MM.1S (cell line): ENCODE measurements at regions not wholly inside any gene's neighbourhood (a gene's known extent, or its start where the extent isn't known, plus 50 kb on each side); places are given as distances from the start of the nearest gene placed in this dataset.

Source experiments
- DNase-seq: peaks from one replicate; pipeline ENCODE4 v3.0.0-alpha.2; 2015
- H2AFZ ChIP-seq: fragments of 300-600 bp; sonication (generic); 2 replicates; pipeline ENCODE4 v1.6.0; 2016; ENCODE audit warnings: antibody characterized with exemption, low read length
- H3F3A ChIP-seq: fragments of 300-600 bp; sonication (generic); 2 replicates; pipeline ENCODE4 v1.6.1; 2016; ENCODE audit warnings: mild to moderate bottlenecking, antibody characterized with exemption, low read length, moderate library complexity, mixed read lengths; ENCODE audit not compliant: insufficient read depth
- H3K27ac ChIP-seq: fragments of 300-600 bp; sonication (generic); 2 replicates; pipeline ENCODE4 v1.5.1; 2016; ENCODE audit warnings: mild to moderate bottlenecking, low read length
- H3K27me3 ChIP-seq: fragments of 300-600 bp; sonication (generic); replicated peaks from 2 replicates; pipeline ENCODE4 v1.6.0; 2016; ENCODE audit warnings: low read length; ENCODE audit not compliant: insufficient read depth
- H3K36me3 ChIP-seq: fragments of 300-600 bp; sonication (generic); replicated peaks from 2 replicates; pipeline ENCODE4 v1.6.1; 2016; ENCODE audit warnings: mild to moderate bottlenecking, low read length, mixed read lengths; ENCODE audit not compliant: insufficient read depth
- H3K4me1 ChIP-seq: fragments of 300-600 bp; sonication (generic); 2 replicates; pipeline ENCODE4 v1.6.1; 2016; ENCODE audit warnings: low read length, mixed read lengths
- H3K4me2 ChIP-seq: fragments of 300-600 bp; sonication (generic); 2 replicates; pipeline ENCODE4 v1.6.0; 2016; ENCODE audit warnings: low read depth, low read length
- H3K4me3 ChIP-seq: fragments of 300-600 bp; sonication (generic); 2 replicates; pipeline ENCODE4 v1.5.1; 2016; ENCODE audit warnings: low read length, mixed read lengths
- H3K79me2 ChIP-seq: fragments of 300-600 bp; sonication (generic); 2 replicates; pipeline ENCODE4 v1.6.1; 2016; ENCODE audit warnings: mixed run types, low read length, mixed read lengths
- H3K9ac ChIP-seq: fragments of 300-600 bp; sonication (generic); 2 replicates; pipeline ENCODE4 v1.6.1; 2016; ENCODE audit warnings: low read length, mixed read lengths
- H3K9me2 ChIP-seq: fragments of 300-600 bp; sonication (generic); replicated peaks from 2 replicates; pipeline ENCODE4 v1.6.1; 2016; ENCODE audit warnings: mild to moderate bottlenecking, low read length, mixed read lengths; ENCODE audit not compliant: insufficient read depth
- H3K9me3 ChIP-seq: fragments of 300-600 bp; sonication (generic); replicated peaks from 2 replicates; pipeline ENCODE4 v1.6.1; 2016; ENCODE audit warnings: mild to moderate bottlenecking, low read length, mixed read lengths; ENCODE audit not compliant: insufficient read depth
- H4K20me1 ChIP-seq: fragments of 300-600 bp; sonication (generic); 2 replicates; pipeline ENCODE4 v1.6.1; 2016; ENCODE audit warnings: mild to moderate bottlenecking, low read length, moderate library complexity, mixed read lengths; ENCODE audit not compliant: insufficient read depth
- CTCF ChIP-seq: fragments of 300-600 bp; sonication (generic); IDR thresholded peaks from 2 replicates; pipeline ENCODE4 v1.5.1; 2016; ENCODE audit warnings: antibody characterized with exemption, low read length, mixed read lengths
- EZH2 ChIP-seq: fragments of 300-600 bp; sonication (generic); optimal IDR thresholded peaks from 2 replicates; pipeline ENCODE3; 2017; ENCODE audit warnings: low read depth, mild to moderate bottlenecking, antibody characterized with exemption, low read length, mixed read lengths
- EZH2phosphoT487 ChIP-seq: fragments of 300-600 bp; sonication (generic); IDR thresholded peaks from 2 replicates; pipeline ENCODE4 v1.6.1; 2018; ENCODE audit warnings: antibody characterized with exemption, low read length

GRCh38 chr4:137443031-137443800 is 89.1 kb downstream of the PCDH18 start:
- no peak overlapping the region for H3K9ac ChIP-seq
- no peak overlapping the region for H3K4me2 ChIP-seq
- no peak overlapping the region for H3K27ac ChIP-seq
- TF ChIP-seq CTCF (no peak), EZH2 (no peak), EZH2phosphoT487 (no peak)
- no peaks in the 10 kb centered on the region for H4K20me1 ChIP-seq
- no peak overlapping the region for H3K4me3 ChIP-seq
- no peaks in the 10 kb centered on the region for H3K27me3 ChIP-seq
- no peak for DNase-seq
- H3F3A ChIP-seq, result no peaks in the 10 kb centered on the region
- H3K36me3 ChIP-seq, result no peaks in the 10 kb centered on the region
- H2AFZ ChIP-seq, result no peak overlapping the region
- H3K79me2 ChIP-seq, result no peaks in the 10 kb centered on the region
- no peaks in the 10 kb centered on the region for H3K9me3 ChIP-seq
- H3K9me2 ChIP-seq, result no peaks in the 10 kb centered on the region
- no peaks in the 10 kb centered on the region for H3K4me1 ChIP-seq

GRCh38 chr4:137432446-137433311 is 99.6 kb downstream of the PCDH18 start:
- H3K9me2 ChIP-seq, result no peaks in the 10 kb centered on the region
- DNase-seq, result no peak
- H2AFZ ChIP-seq, result no peak overlapping the region
- H3K4me1 ChIP-seq, result no peaks in the 10 kb centered on the region
- H3K9ac ChIP-seq, result no peak overlapping the region
- no peak overlapping the region for H3K4me3 ChIP-seq
- no peaks in the 10 kb centered on the region for H3K9me3 ChIP-seq
- no peaks in the 10 kb centered on the region for H3K36me3 ChIP-seq
- H3K27me3 ChIP-seq, result no peaks in the 10 kb centered on the region
- no peaks in the 10 kb centered on the region for H3F3A ChIP-seq
- no peaks in the 10 kb centered on the region for H3K79me2 ChIP-seq
- no peak overlapping the region for H3K4me2 ChIP-seq
- H4K20me1 ChIP-seq, result no peaks in the 10 kb centered on the region
- H3K27ac ChIP-seq, result no peak overlapping the region
- TF ChIP-seq CTCF (no peak), EZH2 (no peak), EZH2phosphoT487 (no peak)

- no peak overlapping the region for H3K9ac ChIP-seq
- H3K36me3 ChIP-seq, result no peaks in the 10 kb centered on the region
- no peaks in the 10 kb centered on the region for H3K4me1 ChIP-seq
- no peaks in the 10 kb centered on the region for H3K27me3 ChIP-seq
- no peak overlapping the region for H3K4me3 ChIP-seq
- no peaks in the 10 kb centered on the region for H3F3A ChIP-seq
- DNase-seq, result no peak
- TF ChIP-seq CTCF, result no peak
- TF ChIP-seq EZH2phosphoT487, result no peak
- no peak for TF ChIP-seq EZH2
- H4K20me1 ChIP-seq, result no peaks in the 10 kb centered on the region
- no peaks in the 10 kb centered on the region for H3K79me2 ChIP-seq
- no peak overlapping the region for H3K27ac ChIP-seq
- H2AFZ ChIP-seq, result no peak overlapping the region
- H3K4me2 ChIP-seq, result no peak overlapping the region
- H3K9me3 ChIP-seq, result no peaks in the 10 kb centered on the region
- H3K9me2 ChIP-seq, result no peaks in the 10 kb centered on the region
Observed at GRCh38 chr4:137430171-137430570, 102.1 kb downstream of the PCDH18 start.
